ENCODE measurements at regions not wholly inside any gene's neighbourhood (a gene's known extent, or its start where the extent isn't known, plus 50 kb on each side); places are given as distances from the start of the nearest gene placed in this dataset.

- TF ChIP-seq EZH2 (IDR thresholded peaks at IDR 0.05; ENCODE audit: borderline replicate concordance, low read depth, low read length, severe bottlenecking) (no peak), CTCF (IDR thresholded peaks at IDR 0.05; ENCODE audit: borderline replicate concordance, extremely low read depth, low read length, poor library complexity, severe bottlenecking) (no peak)
Measured at GRCh38 chr12:67091204-67091603, 178.0 kb upstream of the CAND1 start.
